GM23338 (cell line): ENCODE measurements at regions not wholly inside any gene's neighbourhood (a gene's known extent, or its start where the extent isn't known, plus 50 kb on each side); places are given as distances from the start of the nearest gene placed in this dataset.

Experiments used
- ATAC-seq: fragments of 200-7000 bp; cut with Tn5 transposase; 3 replicates; pipeline ENCODE4 v1.9.1; 2020
- DNase-seq: peaks from one replicate; pipeline ENCODE4 v3.0.0-alpha.2; 2015; ENCODE audit warnings: low spot score
- H2AFZ ChIP-seq: fragments of 200-600 bp; sonication (generic); 2 replicates; pipeline ENCODE4 v1.8.0; 2016; ENCODE audit warnings: antibody characterized with exemption, mild to moderate bottlenecking, moderate library complexity
- H3F3A ChIP-seq: fragments of 200-600 bp; sonication (generic); replicated peaks from 2 replicates; pipeline ENCODE4 v1.8.0; 2017; ENCODE audit warnings: antibody characterized with exemption, mixed run types, low read depth
- H3K27ac ChIP-seq: fragments of 200-600 bp; sonication (generic); 2 replicates; pipeline ENCODE4 v1.6.1; 2016; ENCODE audit warnings: low read depth
- H3K27me3 ChIP-seq: fragments of 200-600 bp; sonication (generic); 2 replicates; pipeline ENCODE4 v1.8.0; 2016; ENCODE audit warnings: mild to moderate bottlenecking, mixed run types, moderate library complexity; ENCODE audit not compliant: insufficient read depth
- H3K36me3 ChIP-seq: fragments of 200-600 bp; sonication (generic); 2 replicates; pipeline ENCODE4 v1.8.0; 2016; ENCODE audit warnings: mild to moderate bottlenecking; ENCODE audit not compliant: insufficient read depth
- H3K4me1 ChIP-seq: fragments of 200-600 bp; sonication (generic); 2 replicates; pipeline ENCODE4 v1.8.0; 2016; ENCODE audit warnings: mild to moderate bottlenecking, moderate library complexity; ENCODE audit not compliant: insufficient read depth
- H3K4me2 ChIP-seq: fragments of 200-600 bp; sonication (generic); 2 replicates; pipeline ENCODE4 v1.7.1; 2017; ENCODE audit warnings: mixed run types
- H3K4me3 ChIP-seq: fragments of 200-600 bp; sonication (generic); 2 replicates; pipeline ENCODE4 v1.6.1; 2016; ENCODE audit warnings: mixed run types
- H3K79me2 ChIP-seq: fragments of 200-600 bp; sonication (generic); replicated peaks from 2 replicates; pipeline ENCODE4 v1.8.0; 2017; ENCODE audit warnings: mild to moderate bottlenecking; ENCODE audit not compliant: insufficient read depth
- H3K9me2 ChIP-seq: fragments of 200-600 bp; sonication (generic); 2 replicates; pipeline ENCODE4 v1.8.0; 2017; ENCODE audit not compliant: insufficient read depth
- H4K20me1 ChIP-seq: fragments of 200-600 bp; sonication (generic); replicated peaks from 2 replicates; pipeline ENCODE4 v1.8.0; 2017; ENCODE audit warnings: mild to moderate bottlenecking; ENCODE audit not compliant: insufficient read depth
- H3K27ac Mint-ChIP-seq: 2 replicates; pipeline ENCODE4 v1.8.0; 2020; ENCODE audit warnings: inconsistent platforms, mild to moderate bottlenecking, moderate library complexity, mixed read lengths
- H3K27me3 Mint-ChIP-seq: 3 replicates; pipeline ENCODE4 v1.8.0; 2022; ENCODE audit warnings: low read depth, mild to moderate bottlenecking, moderate library complexity, mixed read lengths, inconsistent platforms; ENCODE audit not compliant: insufficient read depth, poor library complexity
- H3K36me3 Mint-ChIP-seq: 3 replicates; pipeline ENCODE4 v1.8.0; 2021; ENCODE audit warnings: low read depth, mild to moderate bottlenecking, inconsistent platforms, moderate library complexity, mixed read lengths
- H3K4me1 Mint-ChIP-seq: 3 replicates; pipeline ENCODE4 v1.8.0; 2020; ENCODE audit warnings: mild to moderate bottlenecking, inconsistent platforms, mixed read lengths
- H3K4me3 Mint-ChIP-seq: 3 replicates; pipeline ENCODE4 v1.8.0; 2021; ENCODE audit warnings: moderate library complexity, mild to moderate bottlenecking, inconsistent platforms, mixed read lengths
- H3K9me3 Mint-ChIP-seq: 3 replicates; pipeline ENCODE4 v1.8.0; 2020; ENCODE audit warnings: moderate library complexity, mild to moderate bottlenecking, inconsistent platforms, mixed read lengths
- CTCF ChIP-seq, 2 experiments: fragments of 200-600 bp in 1 of 2; sonication (generic) in 1 of 2; conservative IDR thresholded peaks; 2 replicates each; pipeline versions ENCODE4 v1.5.1 to v1.6.1; 2016 to 2017; ENCODE audit warnings: antibody characterized with exemption in 2 of 2, low read depth in 2 of 2, mild to moderate bottlenecking in 2 of 2, moderate library complexity in 1 of 2
- ETS1 ChIP-seq: IDR thresholded peaks from 2 replicates; pipeline ENCODE4 v1.6.1; 2016; ENCODE audit warnings: antibody characterized with exemption
- REST ChIP-seq: IDR thresholded peaks from one replicate; pipeline ENCODE4 v1.6.1; 2018; ENCODE audit warnings: antibody characterized with exemption; ENCODE audit not compliant: unreplicated experiment
- ZNF114 ChIP-seq: fragments of 250-450 bp; sonication (Bioruptor Pico); IDR thresholded peaks from 2 replicates; pipeline ENCODE4 v1.5.0; 2020; ENCODE audit warnings: mild to moderate bottlenecking, moderate library complexity

GRCh38 chr4:3390288-3390811 lies 51.4 kb upstream of the HGFAC start (continued):
- no peak for TF ChIP-seq REST
- no peak for TF ChIP-seq ETS1
- TF ChIP-seq CTCF (conservative IDR thresholded peaks at IDR 0.05; ENCODE audit: low read depth in 2 of 2): no peak

GRCh38 chr4:3391422-3391821 lies 50.3 kb upstream of the HGFAC start:
- H3K36me3 Mint-ChIP-seq: peaks cover 4% of the 10 kb centered on the region; the same call in 1 of the 3 replicates
- no peaks in the 10 kb centered on the region for H3K79me2 ChIP-seq
- no peaks in the 10 kb centered on the region for H3K27me3 ChIP-seq
- no peak overlapping the region for H3K27ac Mint-ChIP-seq
- H3K9me2 ChIP-seq: no peaks in the 10 kb centered on the region
- H2AFZ ChIP-seq: no peak overlapping the region
- H3K4me2 ChIP-seq: no peak overlapping the region
- ATAC-seq (no peak; the same call in 2 of the 3 replicates), DNase-seq (no peak)
- no peak overlapping the region for H3K27ac ChIP-seq
- H3K4me3 Mint-ChIP-seq: no peak overlapping the region
- peaks cover 52% of the 10 kb centered on the region for H3K4me1 Mint-ChIP-seq
- H3K27me3 Mint-ChIP-seq: peaks cover 10% of the 10 kb centered on the region
- H4K20me1 ChIP-seq: no peaks in the 10 kb centered on the region
- no peak overlapping the region for H3K4me3 ChIP-seq
- peaks cover 33% of the 10 kb centered on the region for H3K4me1 ChIP-seq
- H3F3A ChIP-seq: no peaks in the 10 kb centered on the region
- no peak for TF ChIP-seq ZNF114
- no peaks in the 10 kb centered on the region for H3K36me3 ChIP-seq
- peaks cover 4% of the 10 kb centered on the region; the same call in 2 of the 3 replicates for H3K9me3 Mint-ChIP-seq
